GDM1 (cell line): ENCODE measurements at regions not wholly inside any gene's neighbourhood (a gene's known extent, or its start where the extent isn't known, plus 50 kb on each side); places are given as distances from the start of the nearest gene placed in this dataset.
"Not testable (repeated sequence)": the region's sequence is repeated elsewhere in the genome, so short reads cannot be mapped to it uniquely, and the experiment has no call there.

Experiments
- DNase-seq: peaks from one replicate; lab custom pipeline; 2025; lab: John Stamatoyannopoulos, UW

DNA sequence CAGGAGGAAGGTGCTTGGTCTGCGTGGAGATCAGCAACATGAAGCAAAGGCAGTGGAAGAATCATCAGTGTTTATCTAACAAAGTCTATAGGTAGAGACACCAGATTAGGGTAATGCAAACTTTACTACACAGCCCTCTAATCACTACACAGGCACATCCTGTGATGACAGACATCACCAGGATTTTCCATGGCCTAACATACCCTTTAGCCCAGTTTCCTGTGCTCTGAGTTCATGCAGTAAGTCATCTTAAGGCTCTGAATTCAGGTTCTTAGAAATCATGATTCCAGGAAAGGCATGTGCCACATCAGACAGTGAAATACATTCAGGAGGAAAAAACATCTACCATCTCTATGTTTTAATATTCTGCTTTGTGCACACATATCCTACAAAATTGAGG, 708.5 kb upstream of the SLC8A1 start:
- no peak for DNase-seq

DNA sequence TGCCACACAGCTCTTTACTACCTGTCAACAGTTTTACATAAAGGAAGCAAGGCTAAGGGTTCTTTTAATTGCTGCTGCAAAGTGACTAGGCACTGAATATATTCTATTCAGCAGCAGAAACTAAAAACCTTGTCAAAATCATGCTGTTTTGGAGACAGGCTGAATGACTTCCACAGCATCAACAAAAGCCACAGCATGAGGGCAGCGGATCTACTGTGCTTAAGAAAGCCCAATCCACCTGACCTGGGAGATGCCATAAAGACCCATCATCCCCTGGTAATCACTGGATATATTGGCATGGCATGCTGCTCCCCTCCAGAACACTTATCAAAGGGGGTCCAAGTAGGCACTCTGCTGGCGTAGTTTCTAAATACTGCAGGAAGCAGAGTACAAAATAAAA, 715.1 kb upstream of the SLC8A1 start:
- no peak for DNase-seq

DNA sequence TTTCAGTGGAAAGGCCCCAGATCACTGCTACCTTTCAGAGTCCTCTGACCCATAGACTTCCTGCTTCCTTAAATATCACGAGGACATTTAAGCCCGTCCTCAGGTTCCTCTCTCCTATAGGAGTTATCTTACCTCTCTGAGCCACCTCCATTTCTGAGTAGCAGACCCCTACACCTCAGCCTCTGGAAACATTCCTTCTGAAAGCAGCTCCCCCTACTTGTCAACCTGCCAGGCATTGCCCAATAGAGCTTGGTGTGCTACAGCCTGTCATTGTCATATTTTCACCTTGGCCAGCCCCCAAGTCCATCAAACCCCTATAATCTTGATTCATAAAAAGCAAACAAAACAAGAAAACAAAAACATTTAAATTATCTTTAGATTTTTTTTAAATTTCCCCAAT, 717.9 kb upstream of the SLC8A1 start:
- no peak for DNase-seq

DNA sequence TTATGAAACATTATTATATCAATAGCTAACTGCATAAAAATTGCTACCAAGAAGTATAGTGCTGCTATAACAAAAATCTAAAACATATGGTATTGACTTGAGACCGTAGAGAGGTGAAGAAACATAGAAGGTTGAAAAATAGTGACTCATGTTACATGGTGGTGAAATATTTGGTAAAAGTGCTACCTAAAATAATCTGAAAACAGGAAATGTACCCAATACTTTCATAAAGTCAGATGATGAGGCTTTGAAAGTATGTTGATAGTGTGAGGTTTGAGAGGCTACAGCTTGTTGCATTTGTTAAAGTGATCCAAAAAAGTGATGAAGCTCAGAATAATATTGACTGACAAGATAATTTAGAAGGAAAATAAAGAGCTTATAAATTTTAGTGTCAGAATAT, 718.7 kb upstream of the SLC8A1 start:
- no peak for DNase-seq

DNA sequence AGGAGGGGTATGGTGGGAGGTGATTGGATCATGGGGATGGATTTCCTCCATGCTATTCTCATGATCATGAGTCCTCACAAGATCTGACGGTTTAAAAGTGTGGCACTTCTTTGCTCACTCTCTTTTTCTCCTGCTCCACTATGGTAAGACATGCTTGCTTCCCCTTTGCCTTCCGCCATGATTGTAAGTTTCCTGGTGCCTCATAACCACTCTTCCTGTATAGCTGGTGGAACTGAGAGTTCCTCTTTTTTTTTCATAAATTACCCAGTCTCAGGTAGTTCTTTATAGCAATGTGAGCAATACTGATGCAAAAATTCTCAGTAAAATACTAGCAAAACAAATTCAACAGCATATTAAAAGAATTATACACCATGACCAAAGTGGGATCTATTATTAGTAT, 728.5 kb upstream of the SLC8A1 start:
- DNase-seq, result peak; percentile 63

DNA sequence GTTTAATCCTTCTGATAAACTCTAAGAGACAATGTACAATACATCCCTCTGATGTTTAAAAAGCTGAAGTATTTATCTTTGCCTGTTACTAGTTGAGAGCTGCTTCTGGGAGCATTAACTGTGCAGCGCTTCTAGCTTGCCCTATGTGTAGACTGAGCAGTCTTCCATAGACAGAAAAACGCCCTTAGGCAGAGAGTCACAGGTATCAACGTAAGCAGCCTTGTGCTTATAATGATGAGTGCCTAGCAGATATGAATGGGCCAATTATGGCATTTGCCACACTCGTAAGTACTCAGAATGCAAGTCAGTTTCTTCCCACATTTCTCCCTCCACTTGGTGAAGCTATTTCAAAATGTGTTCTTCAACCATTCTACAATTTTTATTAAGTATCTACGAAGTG, 731.1 kb upstream of the SLC8A1 start:
- DNase-seq, result no peak

DNA sequence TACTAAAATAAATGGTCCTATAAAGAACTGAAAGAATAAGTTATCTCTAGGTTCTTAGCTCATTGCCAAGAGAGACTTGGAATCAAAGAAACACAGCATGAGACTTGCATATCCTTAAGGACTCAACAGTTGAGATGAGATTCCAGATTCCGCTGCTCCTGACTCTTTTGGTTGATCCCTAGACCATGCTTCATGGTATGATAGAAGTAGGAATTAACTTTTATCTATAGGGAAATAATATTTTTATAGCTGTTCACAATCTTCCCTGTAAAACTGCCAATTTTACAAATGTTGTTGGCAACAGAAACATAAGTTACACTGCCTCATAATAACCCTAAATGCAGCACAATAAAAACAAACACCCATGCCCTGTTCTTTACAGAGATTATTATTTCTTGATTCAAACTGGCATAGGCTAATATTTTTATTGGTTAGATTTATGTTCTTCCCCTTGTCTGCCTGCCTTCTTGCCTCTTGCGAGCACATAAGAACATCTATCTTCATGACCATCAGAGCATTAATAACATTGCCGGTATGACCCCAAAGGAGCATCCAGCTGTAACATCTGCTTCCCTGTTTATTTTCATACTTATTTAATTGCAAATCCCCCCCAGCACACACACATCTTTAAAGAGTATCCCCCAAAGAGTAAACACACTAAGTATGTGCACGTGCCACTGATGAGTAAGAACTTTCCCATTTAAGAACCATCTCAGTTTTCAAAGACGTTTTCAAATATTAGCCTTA, 735.7 kb upstream of the SLC8A1 start:
- no peak for DNase-seq

DNA sequence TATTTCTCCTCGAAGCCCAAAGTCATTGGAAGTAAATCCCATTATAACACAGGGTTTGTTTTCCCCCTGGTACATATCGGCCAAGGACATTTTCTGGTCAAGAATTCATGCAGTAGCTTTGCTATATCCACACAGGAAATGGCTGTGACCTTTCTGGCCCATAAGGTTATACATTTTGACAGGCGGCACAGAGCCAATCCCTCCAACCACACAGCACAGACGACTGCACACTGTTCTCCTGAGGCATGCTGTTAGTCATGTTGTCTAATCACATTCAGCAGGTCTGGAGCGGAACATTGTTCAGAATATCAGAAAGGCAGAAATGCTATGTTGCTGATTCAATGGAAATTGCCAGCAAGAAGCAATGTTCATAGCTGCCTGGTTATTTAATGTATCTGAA, 742.3 kb upstream of the SLC8A1 start:
- DNase-seq, result no peak

DNA sequence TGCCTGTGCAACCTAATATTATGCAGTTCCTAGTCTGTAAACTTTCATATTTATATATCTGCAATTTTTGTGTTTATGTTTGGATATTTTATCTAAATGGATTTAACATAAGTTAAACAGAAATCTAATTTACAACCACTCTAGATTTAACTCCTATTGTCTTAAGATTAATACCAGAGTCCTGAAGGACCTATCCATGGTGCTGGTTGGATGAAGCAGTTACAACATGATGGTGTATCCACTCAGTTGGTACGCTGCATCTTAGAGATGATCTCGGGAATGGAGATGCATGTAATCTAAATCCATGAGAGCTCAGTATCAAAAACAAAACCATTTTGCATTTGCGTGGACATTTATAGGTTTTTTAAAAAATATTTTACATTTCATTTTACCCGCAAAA, 745.9 kb upstream of the SLC8A1 start:
- DNase-seq, result no peak

DNA sequence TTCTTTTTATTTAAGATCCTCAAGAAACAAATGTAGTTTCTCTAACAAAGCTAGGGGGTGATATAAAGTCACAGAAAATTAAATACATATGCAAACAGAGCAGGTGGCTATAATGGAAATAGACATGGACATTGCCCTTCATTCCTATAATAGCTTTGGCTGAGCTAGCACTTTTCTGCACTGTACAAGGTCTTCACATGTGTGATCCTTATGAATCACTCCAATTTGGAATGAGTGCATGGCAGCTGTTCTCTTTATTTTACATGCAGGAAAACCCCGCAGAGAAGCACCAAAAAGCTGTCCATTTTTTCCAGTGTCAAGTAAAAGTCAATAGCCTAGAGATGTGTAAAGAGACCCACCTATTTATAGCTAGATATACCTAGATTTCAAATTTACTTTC, 747.4 kb upstream of the SLC8A1 start:
- DNase-seq, result no peak

DNA sequence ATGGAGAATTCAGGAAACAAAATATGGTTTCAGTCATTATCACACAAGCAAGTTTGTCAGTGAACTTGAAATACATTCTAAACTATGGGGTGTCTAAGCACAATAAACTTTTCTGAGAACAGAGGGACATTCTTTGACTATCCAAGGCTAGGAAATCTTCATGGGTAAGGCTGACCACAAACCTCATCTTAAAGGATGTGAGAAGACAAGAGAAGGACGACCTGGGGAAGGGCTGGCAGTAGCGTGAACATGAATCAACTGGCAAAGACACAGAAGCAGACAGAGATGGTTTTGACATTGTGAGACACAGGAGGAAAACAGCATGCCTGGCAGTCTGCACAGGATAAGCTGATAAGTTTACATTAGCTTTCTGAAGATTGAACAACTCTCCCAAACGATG, 752.4 kb upstream of the SLC8A1 start:
- DNase-seq, result no peak

DNA sequence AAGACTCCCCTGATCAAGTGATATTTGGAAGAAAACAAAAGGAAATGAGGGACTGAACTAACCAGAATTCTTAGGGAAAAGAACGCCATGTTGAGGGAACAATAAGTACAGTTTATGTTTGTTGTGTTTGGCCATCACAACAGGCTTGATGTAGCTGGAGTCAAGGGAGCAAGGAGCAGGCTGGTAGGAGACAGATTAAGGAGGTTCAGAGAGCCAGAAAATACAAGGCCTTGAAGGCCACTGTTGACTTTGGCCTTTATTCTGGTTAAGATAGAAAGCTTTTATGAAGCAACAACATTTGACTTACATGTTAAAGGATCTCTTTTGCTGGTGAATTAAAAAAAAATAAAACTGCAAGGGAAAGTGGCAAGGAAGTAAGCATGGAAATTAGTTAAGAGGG, 754.1 kb upstream of the SLC8A1 start:
- no peak for DNase-seq

DNA sequence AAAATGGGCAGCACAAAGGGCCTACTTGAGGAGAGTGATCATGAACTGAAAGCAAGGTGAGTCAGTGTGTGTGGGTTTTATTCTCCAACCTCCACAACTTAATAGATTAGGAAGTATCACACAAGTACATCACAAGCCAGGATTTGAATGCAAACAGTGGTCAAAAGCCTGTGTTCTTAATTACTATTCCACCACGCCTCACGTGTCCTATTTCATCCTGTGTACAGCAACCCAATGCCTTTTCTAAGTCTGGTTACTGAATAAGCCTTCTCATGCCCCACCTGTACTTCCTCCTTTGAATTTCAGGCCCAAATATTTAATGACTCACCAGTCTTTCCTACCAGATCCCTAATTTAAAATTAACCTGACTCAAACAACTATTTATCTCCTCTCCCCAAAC, 755.7 kb upstream of the SLC8A1 start:
- no peak for DNase-seq

DNA sequence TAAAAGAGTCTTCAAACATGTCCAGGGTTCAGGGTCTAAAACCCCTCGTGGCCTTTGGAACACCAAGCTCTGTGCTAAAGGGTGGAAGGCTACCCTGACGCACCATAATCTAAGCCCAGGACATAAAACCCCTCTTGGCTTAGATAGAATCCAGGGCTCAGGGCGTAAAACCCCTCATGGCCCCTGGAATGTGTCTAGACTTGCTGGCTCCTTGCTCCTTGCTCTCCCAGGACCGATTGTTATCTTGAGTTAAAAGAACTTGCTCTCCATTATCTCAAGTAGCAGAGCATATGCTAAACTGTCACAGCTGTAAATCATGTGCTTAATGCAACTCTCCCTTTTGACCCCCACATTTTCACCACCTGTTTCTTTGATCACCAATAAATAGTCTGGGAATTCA, 758.1 kb upstream of the SLC8A1 start:
- not testable (repeated sequence) for DNase-seq

DNA sequence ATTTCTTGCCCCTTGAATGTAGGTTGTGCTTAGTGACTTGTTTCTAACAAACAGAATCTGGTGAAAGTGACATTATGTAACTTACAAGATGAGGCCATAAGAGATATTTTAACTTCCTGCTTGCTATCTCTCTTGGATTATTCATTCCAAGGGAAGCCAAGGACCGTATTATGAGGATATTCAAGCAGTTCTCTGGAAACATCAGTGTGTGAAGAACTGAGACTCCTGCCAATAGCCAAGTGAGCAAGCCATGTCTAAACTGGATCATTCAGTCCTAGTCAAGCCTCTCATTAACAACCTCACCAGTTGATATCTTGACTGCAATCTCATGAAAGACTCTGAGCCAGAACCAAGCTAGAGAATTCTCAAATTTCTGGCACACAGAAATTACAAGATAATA, 765.1 kb upstream of the SLC8A1 start:
- no peak for DNase-seq

DNA sequence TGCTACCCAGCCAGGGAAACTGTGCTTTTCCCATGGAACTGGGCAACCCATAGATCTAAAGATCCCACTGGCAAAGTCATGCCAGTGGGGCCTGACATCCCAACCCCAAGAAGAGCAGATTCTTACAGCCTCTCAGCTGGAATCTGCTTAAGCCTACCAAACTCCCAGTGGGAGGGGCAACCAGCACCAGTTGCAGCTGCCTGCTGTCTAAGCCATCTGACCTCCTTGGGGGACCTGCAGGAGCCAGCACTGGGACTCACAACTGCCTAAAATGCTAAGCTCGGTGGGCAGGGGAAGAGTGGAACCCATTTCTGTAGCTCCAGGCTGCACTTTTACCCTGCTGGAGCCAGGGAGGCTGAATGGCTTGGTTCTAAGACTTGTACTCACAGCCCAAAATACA, 770.7 kb upstream of the SLC8A1 start:
- no peak for DNase-seq

DNA sequence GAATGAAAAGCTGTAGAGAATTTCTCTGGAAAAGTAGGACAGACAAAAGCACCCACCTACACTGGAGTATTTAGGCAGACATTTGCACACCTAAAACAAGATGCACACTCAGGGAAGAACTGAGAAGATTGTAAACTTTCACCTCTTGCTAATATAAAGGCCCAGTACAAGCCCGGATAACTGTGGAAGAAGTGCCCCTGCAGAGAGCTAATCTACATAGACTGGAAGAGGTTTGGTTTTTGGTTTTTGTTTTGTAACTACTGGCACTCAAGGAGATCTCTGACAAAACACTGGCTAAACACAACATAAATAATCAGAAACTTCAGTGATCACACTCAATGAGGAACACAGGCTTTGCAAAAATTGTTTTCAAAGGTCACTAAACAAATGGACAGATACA, 782.2 kb upstream of the SLC8A1 start:
- DNase-seq, result no peak

DNA sequence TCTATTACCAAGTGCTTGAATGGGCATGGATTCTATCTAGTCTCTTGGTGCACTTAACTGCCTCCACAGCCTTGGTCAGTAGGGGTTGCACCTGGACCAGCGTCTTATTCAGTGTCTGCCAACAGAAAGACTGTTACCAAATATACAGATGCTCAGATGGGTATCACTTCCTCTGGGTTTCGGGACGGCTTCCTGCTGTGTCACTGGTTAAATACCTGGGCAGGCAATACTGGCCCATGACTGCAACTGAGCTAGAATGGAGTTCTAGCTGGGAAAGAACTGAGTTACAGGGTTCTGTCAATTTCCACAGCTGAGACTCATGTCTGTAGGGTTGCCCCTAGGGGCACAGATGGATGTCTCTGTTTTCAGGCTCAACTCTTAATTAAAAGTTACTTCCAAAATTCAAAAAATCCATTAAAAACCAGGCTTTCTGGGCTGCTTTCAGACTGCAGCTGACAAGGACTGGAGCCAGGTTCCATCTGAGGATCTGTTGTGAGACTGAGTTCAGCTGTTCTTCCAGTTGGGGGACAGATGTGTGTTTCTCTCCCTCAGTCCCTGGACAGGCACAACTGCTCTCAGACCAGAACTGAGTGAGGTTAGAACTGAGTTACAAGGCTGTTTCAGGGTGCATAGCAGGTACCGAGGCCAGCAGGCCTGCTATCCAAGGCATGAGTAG, 789.6 kb upstream of the SLC8A1 start:
- DNase-seq, result no peak

DNA sequence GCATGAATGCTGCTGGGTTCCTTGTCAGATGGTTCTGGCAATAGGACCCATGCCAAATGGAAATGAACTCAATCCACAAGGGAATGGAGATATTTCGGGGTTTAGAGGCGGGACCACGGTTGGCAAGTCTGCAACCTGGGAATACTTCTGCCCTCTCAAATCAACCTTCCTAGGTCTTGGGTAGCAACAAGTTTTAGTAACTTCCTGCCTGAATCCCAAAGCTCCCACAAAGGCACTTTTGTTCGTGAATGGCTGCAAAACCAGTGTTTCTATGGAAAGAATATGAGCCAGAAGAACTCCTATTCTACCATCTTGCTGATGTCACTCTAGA, 790.1 kb upstream of the SLC8A1 start:
- no peak for DNase-seq

DNA sequence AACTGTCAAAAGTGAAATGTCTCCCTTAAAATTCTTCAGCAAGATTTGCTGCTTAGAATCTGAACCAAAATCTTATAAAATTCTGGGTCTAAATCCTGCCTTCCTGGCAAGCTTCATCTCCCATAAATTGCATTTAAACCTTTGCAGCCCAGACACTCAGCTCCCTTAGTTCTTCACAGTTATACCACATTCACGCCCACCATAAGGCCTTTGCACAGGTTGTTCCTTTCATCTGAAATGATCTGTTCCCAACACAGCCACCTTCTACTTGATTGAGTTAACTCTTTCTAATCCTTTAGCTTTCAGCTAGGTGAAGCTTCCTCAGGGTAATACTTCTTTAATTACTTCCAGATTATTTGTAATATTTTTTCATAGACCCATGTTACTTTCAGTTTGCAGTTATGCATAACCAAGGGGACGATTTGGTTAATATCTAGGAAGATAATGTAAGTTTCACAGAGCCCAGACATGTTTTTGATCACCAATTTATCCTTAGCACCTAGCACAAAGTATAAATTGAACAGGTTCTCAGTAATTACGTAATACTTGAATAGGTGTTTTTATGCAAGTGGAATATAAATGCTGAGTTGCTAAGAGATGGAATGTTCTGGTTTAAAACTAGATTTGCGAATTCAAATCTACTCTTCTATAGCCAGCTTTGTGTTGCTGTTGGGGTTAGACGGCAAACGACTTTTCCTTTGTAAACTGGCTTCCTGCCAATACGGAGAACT, 779.7 kb upstream of the PKDCC start:
- DNase-seq, result no peak

DNA sequence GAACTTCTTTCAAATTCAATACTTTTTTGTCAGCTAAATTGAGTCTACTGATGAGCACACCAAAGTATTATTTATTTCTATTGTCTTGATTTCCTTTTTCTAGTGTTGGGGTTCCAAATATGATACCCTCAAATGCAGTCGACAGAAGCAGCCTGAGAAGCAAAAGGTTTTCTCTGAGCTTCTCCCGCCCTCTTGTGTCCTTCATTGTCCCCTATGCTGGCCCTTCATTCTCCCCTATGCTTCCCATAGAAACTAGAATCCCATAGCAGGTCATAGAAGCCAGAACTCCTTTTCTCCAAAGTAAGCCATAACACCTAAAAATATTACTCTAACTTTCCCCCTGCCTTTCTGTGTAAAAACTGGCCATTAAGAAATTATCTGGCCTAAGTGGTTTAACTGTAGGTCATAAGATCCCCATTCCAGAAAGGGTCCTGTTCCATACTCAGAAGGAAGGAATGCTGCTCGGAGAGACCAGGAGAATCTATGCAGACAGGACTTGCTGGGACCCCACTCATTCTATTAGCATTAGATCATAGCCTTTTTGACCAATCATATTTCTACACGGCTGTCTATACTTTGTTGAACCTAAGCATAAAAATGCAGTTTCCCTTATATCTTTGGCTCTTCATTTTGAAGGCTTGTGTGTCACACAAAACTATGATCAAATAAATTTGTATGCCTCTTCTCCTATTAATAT, 764.6 kb upstream of the PKDCC start:
- no peak for DNase-seq

DNA sequence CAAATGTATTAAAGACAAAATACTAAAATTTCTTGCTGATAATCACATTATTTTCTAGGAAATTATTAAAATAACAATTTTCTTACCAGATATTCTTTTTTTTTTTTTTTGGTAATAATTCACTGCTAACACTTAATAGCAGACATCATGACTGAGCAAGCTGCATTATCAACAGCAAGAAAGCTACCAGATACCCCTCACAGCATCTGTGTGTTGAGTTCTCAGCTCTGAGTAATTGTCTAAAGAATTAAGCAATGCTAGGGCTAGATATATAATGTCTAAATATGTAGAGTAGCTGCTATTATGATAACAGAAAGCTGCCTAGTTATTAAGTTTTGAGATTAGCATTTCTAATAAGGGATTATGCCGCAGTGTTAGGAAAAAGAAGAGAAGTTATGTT, 754.3 kb upstream of the PKDCC start:
- DNase-seq, result no peak

DNA sequence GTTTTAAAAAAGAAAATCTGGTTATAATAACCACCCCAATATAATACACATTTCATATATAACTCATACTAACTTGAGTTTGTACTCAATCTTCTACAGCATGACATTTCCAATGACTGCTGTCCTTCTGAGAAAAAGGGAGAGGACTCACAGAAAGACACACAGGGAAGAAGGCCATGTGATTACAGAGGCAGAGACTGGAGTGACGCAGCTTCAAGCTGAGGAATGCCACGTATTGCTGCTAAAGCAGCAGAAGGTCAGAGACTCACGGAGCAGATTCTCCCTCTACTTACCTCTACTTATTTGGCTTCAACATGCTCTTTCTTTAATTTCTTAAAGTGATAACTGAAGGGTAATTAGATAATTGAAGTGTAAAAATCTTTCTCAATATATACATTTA, 753.5 kb upstream of the PKDCC start:
- DNase-seq, result no peak
